ENCODE measurements at regions not wholly inside any gene's neighbourhood (a gene's known extent, or its start where the extent isn't known, plus 50 kb on each side); places are given as distances from the start of the nearest gene placed in this dataset.

- no peak for DNase-seq (ENCODE audit: low read depth)
Observed at GRCh38 chr17:77394540-77395295, 253.9 kb downstream of the SEC14L1 start.

- no peak for DNase-seq (ENCODE audit: low read depth)
Observed at GRCh38 chr17:77395501-77396048, 254.8 kb downstream of the SEC14L1 start.

GRCh38 chr17:77396610-77397009 lies 255.8 kb downstream of the SEC14L1 start:
- DNase-seq (ENCODE audit: low read depth): no peak

- DNase-seq (ENCODE audit: low read depth): no peak
Observed at GRCh38 chr17:77398274-77398673, 257.5 kb downstream of the SEC14L1 start.

GRCh38 chr17:77399319-77399957 lies 258.7 kb downstream of the SEC14L1 start:
- DNase-seq (ENCODE audit: low read depth): no peak

GRCh38 chr17:77400445-77400870 lies 259.7 kb downstream of the SEC14L1 start:
- peak; percentile 79 for DNase-seq (ENCODE audit: low read depth)

GRCh38 chr17:77402159-77402731 lies 261.5 kb downstream of the SEC14L1 start:
- no peak for DNase-seq (ENCODE audit: low read depth)

- no peak for DNase-seq (ENCODE audit: low read depth)
Observed at GRCh38 chr17:77403854-77404253, 263.1 kb downstream of the SEC14L1 start.

- peak; percentile 77 for DNase-seq (ENCODE audit: low read depth)
Observed at GRCh38 chr17:77404812-77405581, 264.2 kb downstream of the SEC14L1 start.

- no peak for DNase-seq (ENCODE audit: low read depth)
Observed at GRCh38 chr17:77405867-77406732, 265.3 kb downstream of the SEC14L1 start.

- no peak for DNase-seq (ENCODE audit: low read depth)
Observed at GRCh38 chr17:77407321-77408277, 266.8 kb downstream of the SEC14L1 start.

- no peak for DNase-seq (ENCODE audit: low read depth)
Observed at GRCh38 chr17:77408284-77408683, 267.5 kb downstream of the SEC14L1 start.

- no peak for DNase-seq (ENCODE audit: low read depth)
Observed at GRCh38 chr17:77409282-77410161, 268.8 kb downstream of the SEC14L1 start.

GRCh38 chr17:77410470-77410869 lies 269.7 kb downstream of the SEC14L1 start:
- DNase-seq (ENCODE audit: low read depth): no peak

GRCh38 chr17:77414811-77415400 lies 274.1 kb downstream of the SEC14L1 start:
- no peak for DNase-seq (ENCODE audit: low read depth)

GRCh38 chr17:77416105-77416713 lies 275.4 kb downstream of the SEC14L1 start:
- DNase-seq (ENCODE audit: low read depth): no peak

- no peak for DNase-seq (ENCODE audit: low read depth)
Observed at GRCh38 chr17:77417575-77417974, 276.8 kb downstream of the SEC14L1 start.

GRCh38 chr17:77418609-77419008 lies 277.8 kb downstream of the SEC14L1 start:
- DNase-seq (ENCODE audit: low read depth): no peak

Measured in activated T-cell treated with anti-CD3 and anti-CD28 coated beads for 48 hours (primary cell).